ENCODE measurements at regions not wholly inside any gene's neighbourhood (a gene's known extent, or its start where the extent isn't known, plus 50 kb on each side); places are given as distances from the start of the nearest gene placed in this dataset.

GRCh38 chr15:35880896-35881295 is 334.9 kb upstream of the DPH6 start:
- intact Hi-C loops (cut with DNase I) = no loop called here
- WGBS = 89% methylated on average over 3 of the region's 3 CpGs
- no peak overlapping the region for H3K4me3 ChIP-seq
- H3K4me1 ChIP-seq = peaks cover 0 to 16% (median 7%) of the 10 kb centered on the region in 4 donors
- no peaks in the 10 kb centered on the region for H3K9me3 ChIP-seq
- no peaks in the 10 kb centered on the region for H3K27me3 ChIP-seq
- H3K27ac ChIP-seq (replicated peaks in 1 of 4) = no peak overlapping the region
- H3K36me3 ChIP-seq = no peaks in the 10 kb centered on the region
- TF ChIP-seq POLR2A (IDR thresholded peaks at IDR 0.05; ENCODE audit: low read depth) (no peak), POLR2AphosphoS5 (IDR thresholded peaks at IDR 0.05) (no peak), EP300 (IDR thresholded peaks at IDR 0.05) (no peak), CTCF (IDR thresholded peaks at IDR 0.05) (no peak)
- DNase-seq (ENCODE audit: extremely low spot score) = no peak

GRCh38 chr15:35885870-35886269 is 339.9 kb upstream of the DPH6 start:
- Histone ChIP-seq H3K4me1 (peaks cover 0 to 5% (median 0%) of the 10 kb centered on the region in 4 donors), H3K9me3 (no peaks in the 10 kb centered on the region), H3K27me3 (no peaks in the 10 kb centered on the region), H3K36me3 (no peaks in the 10 kb centered on the region), H3K4me3 (no peak overlapping the region), H3K27ac (replicated peaks in 1 of 4) (no peak overlapping the region)
- intact Hi-C loops (cut with DNase I) = no loop called here
- DNase-seq (ENCODE audit: extremely low spot score) = no peak
- WGBS = 95% methylated on average over 1 of the region's 1 CpG
- TF ChIP-seq POLR2A (IDR thresholded peaks at IDR 0.05; ENCODE audit: low read depth) (no peak), POLR2AphosphoS5 (IDR thresholded peaks at IDR 0.05) (no peak)

DNA sequence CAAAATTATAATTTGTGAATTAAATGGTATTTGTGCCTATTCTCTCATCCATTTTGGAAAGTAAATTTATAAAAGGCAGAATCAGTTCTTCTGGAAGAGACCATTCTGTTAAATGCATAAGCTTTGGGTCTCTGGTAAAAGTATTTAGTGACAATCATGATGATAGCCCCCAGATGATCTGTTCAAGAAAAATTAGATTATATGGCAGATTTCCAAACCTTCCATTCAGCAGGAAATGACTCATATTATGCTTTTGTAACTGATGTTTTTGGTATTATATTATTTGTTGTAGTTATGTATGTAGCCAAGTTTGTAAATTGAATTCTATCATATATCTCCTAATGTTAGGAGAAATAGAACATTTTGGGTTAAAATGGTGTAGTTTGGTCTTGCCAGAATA is 340.8 kb upstream of the DPH6 start:
- Histone ChIP-seq H3K4me1 (peaks cover 0 to 5% (median 0%) of the 10 kb centered on the region in 4 donors), H3K4me3 (no peak overlapping the region), H3K36me3 (no peaks in the 10 kb centered on the region), H3K27me3 (no peaks in the 10 kb centered on the region), H3K9me3 (no peaks in the 10 kb centered on the region), H3K27ac (replicated peaks in 1 of 4) (no peak overlapping the region)
- no peak for DNase-seq (ENCODE audit: extremely low spot score)
- intact Hi-C loops (cut with DNase I) = no loop called here
- TF ChIP-seq EP300 (IDR thresholded peaks at IDR 0.05) = no peak
- TF ChIP-seq POLR2A (IDR thresholded peaks at IDR 0.05; ENCODE audit: low read depth) = no peak
- TF ChIP-seq CTCF (IDR thresholded peaks at IDR 0.05) = no peak
- TF ChIP-seq POLR2AphosphoS5 (IDR thresholded peaks at IDR 0.05) = no peak

GRCh38 chr15:35888815-35889214 is 342.9 kb upstream of the DPH6 start:
- intact Hi-C loops (cut with DNase I) = no loop called here
- no peaks in the 10 kb centered on the region for H3K36me3 ChIP-seq
- peaks cover 0 to 5% (median 0%) of the 10 kb centered on the region in 4 donors for H3K4me1 ChIP-seq
- DNase-seq (ENCODE audit: extremely low spot score) = no peak
- 54% methylated on average over 1 of the region's 1 CpG for WGBS
- H3K4me3 ChIP-seq = no peak overlapping the region
- H3K9me3 ChIP-seq = no peaks in the 10 kb centered on the region
- H3K27ac ChIP-seq (replicated peaks in 1 of 4) = no peak overlapping the region
- TF ChIP-seq EP300 (IDR thresholded peaks at IDR 0.05) (no peak), POLR2A (IDR thresholded peaks at IDR 0.05; ENCODE audit: low read depth) (no peak), CTCF (IDR thresholded peaks at IDR 0.05) (no peak), POLR2AphosphoS5 (IDR thresholded peaks at IDR 0.05) (no peak)
- H3K27me3 ChIP-seq = no peaks in the 10 kb centered on the region

DNA sequence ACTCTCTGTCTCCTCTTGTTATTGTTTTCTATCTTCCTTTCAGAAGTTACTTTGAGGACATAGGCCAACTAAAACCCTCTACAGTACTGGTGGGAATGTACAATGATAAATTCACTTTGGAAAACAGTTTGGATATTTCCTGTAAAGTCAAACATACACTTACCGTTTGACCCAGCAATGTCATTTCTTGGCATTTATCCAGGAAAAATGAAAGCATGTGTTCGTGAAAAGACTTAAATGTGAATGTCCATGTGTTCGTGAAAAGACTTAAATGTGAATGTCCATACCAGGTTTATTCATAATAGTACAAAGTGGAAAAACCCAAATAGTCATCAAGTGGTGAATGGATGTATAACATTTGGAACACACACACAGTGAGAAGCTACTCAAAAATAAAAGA is 361.5 kb upstream of the DPH6 start:
- H3K4me3 ChIP-seq = no peak overlapping the region
- no peaks in the 10 kb centered on the region for H3K36me3 ChIP-seq
- H3K9me3 ChIP-seq = no peaks in the 10 kb centered on the region
- peaks cover 0 to 16% (median 3%) of the 10 kb centered on the region in 4 donors for H3K4me1 ChIP-seq
- no peaks in the 10 kb centered on the region for H3K27me3 ChIP-seq
- no peak overlapping the region for H3K27ac ChIP-seq (replicated peaks in 1 of 4)
- DNase-seq (ENCODE audit: extremely low spot score) = no peak
- WGBS = 18% methylated on average over 3 of the region's 3 CpGs
- TF ChIP-seq POLR2A (IDR thresholded peaks at IDR 0.05; ENCODE audit: low read depth) = no peak
- no peak for TF ChIP-seq POLR2AphosphoS5 (IDR thresholded peaks at IDR 0.05)
- TF ChIP-seq CTCF (IDR thresholded peaks at IDR 0.05) = no peak
- no peak for TF ChIP-seq EP300 (IDR thresholded peaks at IDR 0.05)
- intact Hi-C loops (cut with DNase I) = no loop called here

Measured in esophagus muscularis mucosa (tissue), 4 donors.